HUDEP-2 (cell line): ENCODE measurements at regions not wholly inside any gene's neighbourhood (a gene's known extent, or its start where the extent isn't known, plus 50 kb on each side); places are given as distances from the start of the nearest gene placed in this dataset.

Source experiments
- DNase-seq, 76 experiments: peaks; one replicate each; lab custom pipeline; 2025; ENCODE audit not compliant: unreplicated experiment in 76 of 76; lab: John Stamatoyannopoulos, UW

- DNase-seq, result no peak
These were observed 138.5 kb upstream of the IQSEC1 start for GRCh38 chr3:13211605-13212210.

DNA sequence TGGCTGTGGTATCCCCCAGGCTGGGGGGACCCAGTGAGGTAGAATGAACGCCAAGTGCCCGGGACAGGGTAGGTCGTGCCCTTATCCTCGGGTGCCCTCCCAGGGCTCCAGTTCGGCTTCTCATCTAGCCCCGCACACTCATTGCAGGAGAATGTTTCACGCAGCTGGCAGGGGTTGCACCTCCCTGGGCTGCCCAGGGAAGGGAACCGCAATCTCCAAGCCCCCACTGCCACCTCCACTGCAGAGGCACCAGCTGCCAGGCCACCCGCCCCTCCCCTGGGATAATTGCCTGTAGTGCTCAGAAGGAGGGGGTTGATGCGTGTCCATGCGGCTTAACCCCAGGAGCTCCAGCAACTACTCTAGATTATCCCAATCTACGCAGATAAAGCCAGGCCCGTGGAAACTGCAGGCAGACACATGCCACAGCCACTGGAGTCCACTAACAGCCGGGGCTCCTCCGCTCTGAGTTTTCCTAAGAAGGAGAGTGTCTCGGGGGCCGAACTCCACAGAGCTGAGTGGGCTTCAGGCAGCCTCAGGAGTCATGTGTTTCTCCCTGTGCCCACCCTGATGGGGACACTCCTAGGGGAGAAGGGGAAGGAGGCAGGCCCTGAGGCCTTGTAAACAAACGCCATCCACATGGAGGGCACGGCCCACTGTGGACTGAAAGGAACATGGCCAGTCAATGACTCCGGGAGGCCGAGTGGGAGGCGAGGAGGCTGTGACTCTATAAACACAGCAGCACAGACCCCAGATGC is 137.2 kb upstream of the IQSEC1 start:
- no peak for DNase-seq

DNA sequence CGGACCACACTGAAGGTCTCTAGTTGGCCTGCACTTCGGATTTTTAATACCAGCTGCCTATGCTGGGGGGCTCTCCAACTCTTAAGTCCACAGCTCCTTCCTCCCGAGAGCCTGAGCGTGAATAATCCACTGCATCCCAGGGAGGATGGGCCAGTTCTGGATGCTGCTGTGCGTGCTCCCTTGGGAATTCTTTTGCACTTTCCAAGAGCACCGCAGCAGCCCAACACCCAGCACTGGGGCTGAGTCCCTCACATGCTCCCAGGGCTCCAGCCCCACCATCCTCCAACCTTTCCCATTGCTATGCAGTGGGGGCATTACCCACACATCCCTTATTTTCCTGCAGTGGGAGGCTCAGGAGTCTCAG is 136.4 kb upstream of the IQSEC1 start:
- DNase-seq, result no peak

DNA sequence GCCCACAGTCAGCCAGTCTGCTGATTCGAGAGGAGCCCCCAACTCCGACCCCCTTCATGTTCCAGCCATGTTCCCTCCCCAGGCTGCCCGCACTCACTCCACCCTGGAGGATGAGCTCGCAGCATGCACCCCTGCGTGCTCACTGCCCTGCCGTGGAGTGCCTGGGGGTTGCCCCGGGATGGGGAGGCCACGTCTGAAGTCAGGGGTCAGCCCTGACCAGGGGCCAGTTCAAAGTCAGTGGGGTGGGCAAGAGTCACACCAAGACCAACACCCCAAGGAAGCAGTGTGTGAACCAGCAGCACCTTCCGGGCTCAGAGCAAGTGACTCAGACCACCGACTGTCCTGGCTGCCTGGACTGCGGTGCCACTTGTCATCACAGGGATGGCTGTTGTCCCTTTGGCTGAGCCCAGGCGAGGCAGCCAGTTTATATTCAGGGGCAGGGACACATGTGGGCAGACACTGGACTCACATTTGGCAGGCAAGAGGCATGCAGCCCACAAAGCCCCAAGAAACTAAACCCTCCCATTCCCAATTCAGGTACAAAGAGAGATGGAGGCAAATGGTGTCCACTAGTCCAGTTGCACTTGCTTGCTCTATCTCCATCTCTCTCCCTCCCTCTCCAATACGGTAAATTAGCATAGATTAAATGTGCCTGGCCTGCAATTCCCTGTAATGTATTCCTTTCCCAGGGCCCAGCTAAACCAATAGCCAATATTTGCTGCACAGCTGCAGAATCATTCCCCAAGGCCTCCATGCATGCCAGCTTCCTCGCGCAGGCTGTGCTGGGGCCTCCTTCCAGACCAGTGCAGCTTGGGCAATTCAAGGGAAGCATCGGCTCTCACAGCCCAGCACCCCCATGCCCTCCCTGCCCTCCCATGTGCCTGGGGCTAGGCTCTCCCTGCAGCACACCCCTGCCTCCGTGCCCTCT is 135.7 kb upstream of the IQSEC1 start:
- no peak for DNase-seq

DNA sequence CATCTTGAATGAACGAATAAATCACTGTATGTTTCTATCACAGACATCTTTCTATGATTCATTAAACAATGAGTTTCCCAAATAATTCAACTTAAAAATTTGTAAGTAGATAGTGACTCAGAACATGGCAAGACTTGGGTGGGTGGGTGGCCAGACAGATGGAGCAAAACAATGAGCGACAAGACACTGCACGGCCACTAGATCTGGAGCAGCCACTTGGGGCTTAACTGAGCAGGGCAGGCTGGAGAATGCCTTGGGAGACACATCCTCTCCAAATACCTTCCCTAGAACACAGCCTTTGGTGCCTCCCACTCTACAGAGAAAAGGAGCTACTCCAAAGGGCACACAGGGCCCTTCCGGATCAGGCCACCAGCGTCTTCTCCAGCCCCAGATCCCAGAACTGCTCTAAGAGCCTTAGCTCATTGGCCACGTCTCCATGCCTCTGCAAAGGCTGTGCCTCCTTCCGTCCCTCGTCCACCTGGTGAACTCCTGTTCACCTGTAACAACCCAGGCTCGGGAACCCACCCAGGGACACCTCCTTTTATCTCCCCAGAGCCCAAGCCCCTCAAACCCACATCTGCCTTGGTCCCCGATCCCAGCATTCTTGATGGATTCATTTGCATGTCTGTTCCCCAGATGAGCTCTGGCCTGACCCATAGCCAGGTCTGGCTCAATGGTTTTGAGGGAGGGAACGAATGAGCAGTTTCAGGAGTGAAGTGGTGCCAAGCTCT is 134.9 kb upstream of the IQSEC1 start:
- DNase-seq, result no peak

GRCh38 chr3:13207578-13207922 is 134.3 kb upstream of the IQSEC1 start:
- DNase-seq, result no peak

GRCh38 chr3:13206799-13207577 is 133.8 kb upstream of the IQSEC1 start:
- DNase-seq, result no peak

DNA sequence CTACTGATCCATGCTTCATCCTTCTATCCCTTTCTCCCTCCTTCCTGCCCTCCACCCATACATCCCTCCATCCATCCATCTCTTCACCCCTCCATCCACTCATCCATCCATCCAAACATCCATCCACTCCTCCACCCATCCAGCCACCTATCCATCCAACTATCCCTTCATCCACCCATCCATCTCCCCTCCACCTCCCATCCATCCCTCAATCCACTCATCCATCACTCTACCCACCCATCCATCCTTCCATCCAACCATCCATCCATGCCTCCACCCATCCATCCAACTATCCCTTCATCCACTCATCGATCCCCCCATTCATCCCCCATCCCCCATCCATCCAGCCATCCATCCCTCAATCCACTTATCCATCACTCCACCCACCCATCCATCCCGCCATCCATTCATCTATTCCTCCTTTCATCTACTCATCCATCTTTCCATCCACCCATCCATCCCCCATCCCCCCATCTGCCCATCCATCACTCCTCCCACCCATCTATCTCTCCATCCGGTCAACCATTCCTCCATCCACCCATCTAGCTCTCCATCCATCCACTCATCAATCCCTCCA is 132.4 kb upstream of the IQSEC1 start:
- DNase-seq, result no peak

DNA sequence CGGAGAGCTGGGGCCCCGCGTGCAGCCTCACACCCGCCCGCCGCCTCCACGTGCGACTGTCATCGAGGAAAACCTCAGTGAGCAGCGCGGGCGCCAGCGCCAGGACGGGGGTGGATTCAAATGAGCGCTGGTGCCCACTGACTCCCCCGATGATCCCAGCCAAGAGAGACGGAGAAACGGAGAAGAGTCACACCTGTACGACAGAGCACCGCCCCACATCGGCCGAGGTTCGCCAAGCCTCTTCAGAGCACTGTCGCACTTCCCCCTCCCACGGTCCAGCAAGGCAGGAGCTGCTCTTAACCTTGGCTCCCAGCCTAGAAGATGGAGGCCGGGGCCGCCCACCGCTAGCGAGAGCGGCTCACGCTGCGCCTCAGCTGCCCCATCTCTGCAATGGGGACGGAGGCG is 130.9 kb upstream of the IQSEC1 start:
- no peak for DNase-seq

DNA sequence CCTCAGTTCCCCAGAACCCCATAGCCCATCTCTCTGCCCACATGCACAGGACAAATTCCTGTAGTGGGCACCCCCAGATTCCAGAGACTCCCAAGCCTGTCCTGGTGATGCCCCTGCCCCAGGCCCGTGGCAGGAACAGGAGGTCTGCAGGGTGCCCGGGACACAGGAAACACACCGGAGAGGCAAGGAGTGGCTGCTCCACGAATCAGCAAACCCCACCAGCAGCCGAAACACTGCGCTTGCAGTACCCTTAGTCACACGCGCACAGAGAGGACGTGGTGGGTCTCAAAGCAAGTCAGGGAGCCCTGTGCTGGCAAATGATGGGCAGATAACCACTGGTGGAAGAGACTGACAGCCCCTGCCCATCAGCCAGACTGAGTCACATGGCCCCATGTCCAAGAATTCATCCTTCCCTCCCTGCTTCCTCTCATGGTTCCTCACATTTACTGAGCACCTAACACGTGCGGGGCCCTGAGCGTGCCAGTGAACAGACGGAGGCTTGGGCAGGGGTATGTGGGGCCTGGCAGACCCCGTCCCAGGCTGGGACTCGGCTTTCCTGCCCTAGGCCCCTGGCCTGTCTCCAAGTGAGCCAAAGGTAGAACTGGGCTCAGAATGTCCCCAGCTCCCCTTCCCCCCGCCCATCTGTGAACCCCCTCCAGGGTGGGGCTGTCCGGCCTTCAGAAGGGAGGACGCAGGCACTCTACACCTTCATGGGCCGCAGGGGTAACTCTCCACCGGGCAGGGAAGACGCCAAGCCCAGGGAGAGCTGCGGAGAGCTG is 130.4 kb upstream of the IQSEC1 start:
- no peak for DNase-seq

DNA sequence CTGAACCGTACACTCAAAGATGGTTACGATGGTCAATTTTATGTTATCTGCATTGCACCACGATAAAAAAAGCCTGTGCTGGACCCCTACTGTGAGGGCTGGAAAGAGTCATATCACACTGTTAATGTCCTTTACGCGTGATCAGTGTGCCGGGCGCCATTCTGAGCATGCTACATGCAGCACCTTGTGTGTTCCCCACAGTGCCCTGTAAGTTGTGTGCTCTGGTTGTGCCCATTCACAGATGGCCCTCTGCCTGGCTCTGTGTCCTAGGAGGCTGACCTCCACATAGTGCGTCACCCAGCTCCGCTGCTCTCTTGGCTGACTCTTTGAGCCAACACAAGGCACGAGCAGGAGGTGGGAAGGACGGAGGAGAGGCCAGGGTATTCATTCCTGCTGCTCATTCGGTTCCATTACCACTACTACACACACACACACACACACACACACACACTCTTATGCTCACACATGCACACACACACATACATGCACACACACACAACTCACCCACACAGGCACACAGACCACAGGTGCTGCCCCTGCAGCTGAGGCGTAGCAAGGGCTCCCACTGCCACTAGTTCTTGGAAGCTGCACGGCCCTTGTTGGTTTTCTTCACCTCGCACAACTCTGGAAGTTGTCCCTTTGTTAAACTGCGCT is 129.6 kb upstream of the IQSEC1 start:
- DNase-seq, result no peak

DNA sequence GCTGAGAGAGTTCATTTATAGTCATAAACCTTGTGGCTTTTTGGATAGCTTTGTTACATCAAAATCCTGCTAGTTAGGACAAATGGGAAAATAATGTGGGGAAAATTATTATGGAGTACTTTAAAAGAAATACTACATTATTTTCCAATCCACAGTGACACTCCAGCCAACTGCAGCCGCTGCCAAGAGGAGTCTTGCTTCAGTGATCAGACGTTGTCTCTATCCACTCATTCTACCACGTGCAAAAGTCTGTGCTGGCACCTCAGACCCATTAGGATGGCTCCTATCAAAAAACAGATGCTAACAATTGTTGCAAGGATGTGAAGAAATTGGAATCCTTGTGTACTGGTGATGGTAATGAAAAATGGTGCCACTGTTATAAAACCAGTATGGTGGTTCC is 128.6 kb upstream of the IQSEC1 start:
- DNase-seq, result no peak

GRCh38 chr3:13200946-13201345 is 127.7 kb upstream of the IQSEC1 start:
- peak in 1 of 76 experiments; percentile 11 for DNase-seq

GRCh38 chr3:13200465-13200864 is 127.2 kb upstream of the IQSEC1 start:
- DNase-seq, result no peak

DNA sequence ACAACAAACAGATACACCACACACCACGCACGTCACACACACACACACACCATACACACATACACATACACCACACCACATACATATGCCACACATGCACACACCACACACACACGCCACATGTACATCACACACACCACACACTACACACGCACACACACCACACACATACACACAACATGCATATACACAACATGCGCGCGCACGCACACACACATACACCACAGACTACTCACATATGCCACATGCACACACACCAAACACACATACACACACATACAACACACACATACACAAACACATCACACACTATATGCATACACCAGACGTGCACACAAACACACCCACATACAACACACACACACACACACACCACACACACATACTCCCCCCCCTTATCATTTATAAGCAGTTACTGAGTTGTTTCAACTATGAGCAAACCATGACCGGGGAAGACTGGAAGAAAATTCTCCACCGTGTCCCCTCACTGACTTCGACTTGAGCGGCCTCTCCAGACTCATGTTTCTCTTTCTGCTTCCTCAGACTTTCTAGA is 126.7 kb upstream of the IQSEC1 start:
- DNase-seq, result no peak

DNA sequence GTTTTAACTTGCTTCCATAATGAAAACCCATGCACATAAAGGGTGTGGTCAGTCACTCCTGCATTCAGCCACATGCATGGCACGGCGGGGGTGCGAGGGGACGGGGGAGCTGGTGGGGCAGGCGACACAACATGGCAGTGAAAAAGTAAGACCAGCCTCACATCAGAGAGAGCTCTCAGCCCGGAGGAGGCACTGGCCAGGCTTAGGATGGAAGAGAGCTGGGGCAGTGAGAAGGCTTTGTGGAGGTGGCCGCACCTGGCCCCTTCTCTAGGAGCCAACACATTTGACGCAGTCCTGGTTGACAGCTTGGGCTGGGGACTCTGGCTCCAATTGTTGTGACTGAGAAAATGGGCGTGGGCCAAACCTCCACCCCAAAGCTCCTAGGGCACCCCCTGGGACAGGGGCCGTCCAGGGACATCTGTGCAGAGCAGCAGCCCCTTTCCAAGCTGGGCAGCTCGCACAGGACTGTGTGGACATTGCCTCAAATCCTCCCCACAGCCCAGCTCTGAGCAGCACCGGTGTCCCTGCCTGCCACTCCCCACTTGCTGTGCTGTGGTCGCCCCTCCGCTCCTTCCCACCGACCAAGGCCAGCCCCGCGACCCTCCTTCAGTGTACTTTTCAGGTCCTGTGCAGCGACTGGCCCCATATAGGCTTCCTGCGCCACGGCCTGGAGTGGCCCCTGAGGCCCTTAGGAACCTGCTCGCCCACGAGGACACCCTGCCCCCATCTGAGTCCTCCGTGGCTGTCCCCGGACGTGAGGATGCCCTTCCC is 126.0 kb upstream of the IQSEC1 start:
- DNase-seq, result no peak

DNA sequence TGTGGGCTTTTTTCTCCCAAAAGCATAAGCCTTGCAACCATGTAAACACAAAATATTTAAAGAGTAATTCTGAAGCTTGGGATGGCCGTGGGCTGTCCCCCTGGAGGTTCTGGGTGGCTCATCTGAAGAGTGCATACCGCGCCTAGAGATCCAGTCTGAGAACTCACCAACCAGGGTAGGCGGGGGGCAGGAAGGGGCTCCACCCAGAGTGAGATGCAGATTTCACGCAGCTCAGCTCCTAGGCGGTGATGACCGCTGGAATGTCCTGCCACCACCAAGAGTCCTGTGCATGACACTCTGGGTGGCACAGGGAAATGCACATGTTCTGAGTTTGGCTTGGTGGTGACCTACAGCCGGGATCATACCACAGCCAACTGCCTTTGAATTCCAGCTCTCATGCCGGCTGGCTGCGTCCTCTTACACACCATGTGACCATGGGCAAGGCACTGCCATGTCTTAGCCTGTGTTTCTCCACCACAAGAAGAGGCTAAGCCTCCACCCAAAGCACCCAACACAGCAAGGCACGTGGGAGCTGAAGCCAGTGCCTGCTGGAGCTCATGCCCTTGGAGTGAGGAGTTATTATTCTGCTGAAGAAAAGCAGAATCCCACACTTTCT is 125.1 kb upstream of the IQSEC1 start:
- no peak for DNase-seq
